Uterus (tissue), 3 donors: ENCODE measurements at regions not wholly inside any gene's neighbourhood (a gene's known extent, or its start where the extent isn't known, plus 50 kb on each side); places are given as distances from the start of the nearest gene placed in this dataset.

ENCODE experiments used
- DNase-seq, 2 donors: peaks; one replicate each; pipeline ENCODE4 v3.0.0-alpha.2; 2019 to 2020
- H3K27ac ChIP-seq, 2 donors: fragments of 200-600 bp; sonication (generic); 1 replicate in 1 of 2; 2 replicates in 1 of 2; pipeline ENCODE4 v1.5.1; 2016 to 2018
- H3K27me3 ChIP-seq, 2 donors: fragments of 200-600 bp; sonication (generic); one replicate each; pipeline ENCODE4 v1.5.1; 2018 to 2019; ENCODE audit warnings: control low read depth in 1 of 2
- H3K36me3 ChIP-seq, 2 donors: fragments of 200-600 bp; sonication (generic); one replicate each; pipeline ENCODE4 v1.5.1; 2019; ENCODE audit warnings: control low read depth in 1 of 2
- H3K4me1 ChIP-seq, 2 donors: fragments of 200-600 bp; sonication (generic); one replicate each; pipeline ENCODE4 v1.5.1; 2018 to 2019; ENCODE audit warnings: control low read depth in 1 of 2
- H3K4me3 ChIP-seq, 2 donors: fragments of 200-600 bp; sonication (generic); 1 replicate in 1 of 2; 2 replicates in 1 of 2; pipeline ENCODE4 v1.5.1; 2018 to 2019; ENCODE audit warnings: mild to moderate bottlenecking in 1 of 2
- H3K9me3 ChIP-seq, 2 donors: fragments of 200-600 bp; sonication (generic); one replicate each; pipeline ENCODE4 v1.5.1; 2019; ENCODE audit warnings: control low read depth in 1 of 2
- CTCF ChIP-seq, 4 experiments: fragments of 200-600 bp in 2 of 4; fragments of 450-650 bp in 2 of 4; sonication (generic) in 2 of 4; IDR thresholded peaks; one replicate each; pipeline ENCODE4 v1.5.1; 2016 to 2019; ENCODE audit warnings: antibody characterized with exemption in 4 of 4, mild to moderate bottlenecking in 2 of 4, moderate library complexity in 1 of 4
- POLR2A ChIP-seq, 2 donors: fragments of 450-650 bp; IDR thresholded peaks; one replicate each; pipeline ENCODE4 v1.6.1; 2016; ENCODE audit warnings: antibody characterized with exemption in 2 of 2, mild to moderate bottlenecking in 1 of 2, moderate library complexity in 1 of 2
- intact Hi-C: fragments of 100-400 bp; cut with DNase I; formaldehyde crosslinking; loops from one replicate; pipeline ENCODE4 v1.15.1; 2023; ENCODE audit warnings: low total_unique reads
- donor health status: DM: yes; HTN: yes; CAD: no.

- no peak overlapping the region for H3K27ac ChIP-seq
- H3K4me1 ChIP-seq: no peaks in the 10 kb centered on the region
- TF ChIP-seq POLR2A (IDR thresholded peaks at IDR 0.05) (no peak), CTCF (IDR thresholded peaks at IDR 0.05) (no peak)
- intact Hi-C loops: no loop called here
- H3K36me3 ChIP-seq: no peaks in the 10 kb centered on the region
- DNase-seq: no peak
- H3K27me3 ChIP-seq: no peaks in the 10 kb centered on the region
- H3K4me3 ChIP-seq: no peak overlapping the region
- H3K9me3 ChIP-seq: no peaks in the 10 kb centered on the region
Measured at GRCh38 chr13:72504131-72504841, 223.1 kb downstream of the MZT1 start.

GRCh38 chr13:72500851-72501250, 226.6 kb downstream of the MZT1 start:
- no peak for DNase-seq
- H3K27ac ChIP-seq: no peak overlapping the region
- TF ChIP-seq POLR2A (IDR thresholded peaks at IDR 0.05) (no peak), CTCF (IDR thresholded peaks at IDR 0.05) (no peak)
- no peak overlapping the region for H3K4me3 ChIP-seq
- H3K36me3 ChIP-seq: no peaks in the 10 kb centered on the region
- no peaks in the 10 kb centered on the region for H3K9me3 ChIP-seq
- no peaks in the 10 kb centered on the region for H3K4me1 ChIP-seq
- no peaks in the 10 kb centered on the region for H3K27me3 ChIP-seq
- intact Hi-C loops: no loop called here

- DNase-seq: no peak
- no peaks in the 10 kb centered on the region for H3K9me3 ChIP-seq
- no peak overlapping the region for H3K4me3 ChIP-seq
- H3K4me1 ChIP-seq: no peaks in the 10 kb centered on the region
- TF ChIP-seq POLR2A (IDR thresholded peaks at IDR 0.05): no peak
- no peak for TF ChIP-seq CTCF (IDR thresholded peaks at IDR 0.05)
- H3K27ac ChIP-seq: no peak overlapping the region
- intact Hi-C loops: no loop called here
- no peaks in the 10 kb centered on the region for H3K27me3 ChIP-seq
- no peaks in the 10 kb centered on the region for H3K36me3 ChIP-seq
Measured at GRCh38 chr13:72495681-72496080, 231.7 kb downstream of the MZT1 start.

- TF ChIP-seq CTCF (IDR thresholded peaks at IDR 0.05) (no peak), POLR2A (IDR thresholded peaks at IDR 0.05) (no peak)
- Histone ChIP-seq H3K36me3 (no peaks in the 10 kb centered on the region), H3K9me3 (no peaks in the 10 kb centered on the region), H3K4me3 (no peak overlapping the region), H3K27ac (no peak overlapping the region), H3K27me3 (no peaks in the 10 kb centered on the region), H3K4me1 (no peaks in the 10 kb centered on the region)
- no peak for DNase-seq
- intact Hi-C loops: no loop called here
Measured at GRCh38 chr13:72489751-72490150, 237.7 kb downstream of the MZT1 start.

- intact Hi-C loops: no loop called here
- H3K9me3 ChIP-seq: no peaks in the 10 kb centered on the region
Measured at GRCh38 chr13:72473321-72473720, 254.1 kb downstream of the MZT1 start.

More at GRCh38 chr13:72473321-72473720, 254.1 kb downstream of the MZT1 start:
- Histone ChIP-seq H3K36me3 (no peaks in the 10 kb centered on the region), H3K4me1 (no peaks in the 10 kb centered on the region), H3K27me3 (no peaks in the 10 kb centered on the region), H3K4me3 (no peak overlapping the region), H3K27ac (no peak overlapping the region)
- TF ChIP-seq CTCF (IDR thresholded peaks at IDR 0.05): no peak
- TF ChIP-seq POLR2A (IDR thresholded peaks at IDR 0.05): no peak
- no peak for DNase-seq
